Skeletal muscle satellite cell (primary cell): ENCODE measurements at regions not wholly inside any gene's neighbourhood (a gene's known extent, or its start where the extent isn't known, plus 50 kb on each side); places are given as distances from the start of the nearest gene placed in this dataset.
A peak's percentile ranks its signal among the peaks of the same experiment; 100 is the strongest.
"Not testable (repeated sequence)": the region's sequence is repeated elsewhere in the genome, so short reads cannot be mapped to it uniquely, and the experiment has no call there.

Source experiments
- H3K27me3 ChIP-seq: 2 replicates; pipeline ENCODE4 v1.7.0; 2013; ENCODE audit warnings: low read length; ENCODE audit not compliant: control insufficient read depth, insufficient read depth
- H3K36me3 ChIP-seq: 2 replicates; pipeline ENCODE4 v1.7.0; 2013; ENCODE audit warnings: mild to moderate bottlenecking, control low read depth, low read length; ENCODE audit not compliant: insufficient read depth
- H3K4me1 ChIP-seq: 2 replicates; pipeline ENCODE4 v1.7.0; 2013; ENCODE audit warnings: low read length; ENCODE audit not compliant: control insufficient read depth, insufficient read depth
- H3K4me2 ChIP-seq: 2 replicates; pipeline ENCODE4 v1.7.0; 2013; ENCODE audit warnings: mild to moderate bottlenecking, low read length
- H3K4me3 ChIP-seq: 2 replicates; pipeline ENCODE4 v1.7.0; 2013; ENCODE audit warnings: low read length
- H3K9ac ChIP-seq: 2 replicates; pipeline ENCODE4 v1.7.0; 2013; ENCODE audit warnings: mild to moderate bottlenecking, low read depth, low read length, moderate library complexity
- H3K9me3 ChIP-seq: replicated peaks from 2 replicates; pipeline ENCODE4 v1.7.0; 2013; ENCODE audit warnings: mild to moderate bottlenecking, control low read depth, low read length

- H3K9ac ChIP-seq = no peak overlapping the region
- H3K9me3 ChIP-seq = no peaks in the 10 kb centered on the region
- H3K36me3 ChIP-seq = no peaks in the 10 kb centered on the region
- no peaks in the 10 kb centered on the region for H3K27me3 ChIP-seq
- H3K4me3 ChIP-seq = peak overlapping the region; percentile 5
- H3K4me1 ChIP-seq = peaks cover 12% of the 10 kb centered on the region
- H3K4me2 ChIP-seq = peak overlapping the region; percentile 45
Measured at GRCh38 chr6:164097551-164098398, 683.3 kb downstream of the QKI start.

GRCh38 chr6:164097056-164097455 is 682.5 kb downstream of the QKI start:
- Histone ChIP-seq H3K4me1 (peaks cover 12% of the 10 kb centered on the region), H3K4me3 (no peak overlapping the region), H3K4me2 (no peak overlapping the region), H3K27me3 (no peaks in the 10 kb centered on the region), H3K9me3 (no peaks in the 10 kb centered on the region), H3K9ac (no peak overlapping the region), H3K36me3 (no peaks in the 10 kb centered on the region)

- no peak overlapping the region for H3K4me3 ChIP-seq
- H3K36me3 ChIP-seq = no peaks in the 10 kb centered on the region
- peaks cover 12% of the 10 kb centered on the region for H3K4me1 ChIP-seq
- H3K4me2 ChIP-seq = no peak overlapping the region
- H3K27me3 ChIP-seq = no peaks in the 10 kb centered on the region
- H3K9me3 ChIP-seq = no peaks in the 10 kb centered on the region
- no peak overlapping the region for H3K9ac ChIP-seq
Measured at GRCh38 chr6:164095056-164095455, 680.5 kb downstream of the QKI start.

GRCh38 chr6:164087870-164088269 is 673.4 kb downstream of the QKI start:
- H3K36me3 ChIP-seq = no peaks in the 10 kb centered on the region
- H3K9ac ChIP-seq = no peak overlapping the region
- no peaks in the 10 kb centered on the region for H3K27me3 ChIP-seq
- no peaks in the 10 kb centered on the region for H3K9me3 ChIP-seq
- H3K4me3 ChIP-seq = no peak overlapping the region
- H3K4me2 ChIP-seq = no peak overlapping the region
- peaks cover 18% of the 10 kb centered on the region for H3K4me1 ChIP-seq

GRCh38 chr6:164087211-164087610 is 672.7 kb downstream of the QKI start:
- H3K4me3 ChIP-seq = no peak overlapping the region
- no peaks in the 10 kb centered on the region for H3K27me3 ChIP-seq
- H3K4me2 ChIP-seq = no peak overlapping the region
- peaks cover 18% of the 10 kb centered on the region for H3K4me1 ChIP-seq
- no peaks in the 10 kb centered on the region for H3K36me3 ChIP-seq
- no peaks in the 10 kb centered on the region for H3K9me3 ChIP-seq
- no peak overlapping the region for H3K9ac ChIP-seq

- H3K4me3 ChIP-seq = peak overlapping the region; percentile 9
Measured at GRCh38 chr6:164086076-164086887, 671.8 kb downstream of the QKI start.

GRCh38 chr6:164085091-164086075 is 670.9 kb downstream of the QKI start:
- H3K9ac ChIP-seq = peak overlapping the region; percentile 75
- no peaks in the 10 kb centered on the region for H3K9me3 ChIP-seq
- peak overlapping the region; percentile 24 for H3K4me3 ChIP-seq
- no peaks in the 10 kb centered on the region for H3K27me3 ChIP-seq
- H3K4me1 ChIP-seq = peaks cover 18% of the 10 kb centered on the region
- H3K4me2 ChIP-seq = peak overlapping the region; percentile 72
- H3K36me3 ChIP-seq = no peaks in the 10 kb centered on the region

More at GRCh38 chr6:164086076-164086887, 671.8 kb downstream of the QKI start:
- Histone ChIP-seq H3K27me3 (no peaks in the 10 kb centered on the region), H3K9ac (peak overlapping the region; percentile 75), H3K9me3 (no peaks in the 10 kb centered on the region), H3K36me3 (no peaks in the 10 kb centered on the region), H3K4me2 (peak overlapping the region; percentile 72), H3K4me1 (peaks cover 18% of the 10 kb centered on the region)

- Histone ChIP-seq H3K36me3 (no peaks in the 10 kb centered on the region), H3K27me3 (no peaks in the 10 kb centered on the region), H3K9ac (no peak overlapping the region), H3K9me3 (no peaks in the 10 kb centered on the region), H3K4me2 (no peak overlapping the region), H3K4me3 (no peak overlapping the region), H3K4me1 (no peaks in the 10 kb centered on the region)
Measured at GRCh38 chr6:164079275-164079600, 664.7 kb downstream of the QKI start.

- Histone ChIP-seq H3K4me3 (no peak overlapping the region), H3K9ac (no peak overlapping the region), H3K4me1 (no peaks in the 10 kb centered on the region), H3K9me3 (no peaks in the 10 kb centered on the region), H3K4me2 (no peak overlapping the region), H3K36me3 (no peaks in the 10 kb centered on the region), H3K27me3 (no peaks in the 10 kb centered on the region)
Measured at GRCh38 chr6:164078532-164079274, 664.2 kb downstream of the QKI start.

- not testable (repeated sequence) for H3K4me2 ChIP-seq, H3K36me3 ChIP-seq, H3K9ac ChIP-seq, H3K27me3 ChIP-seq, H3K9me3 ChIP-seq, H3K4me1 ChIP-seq, H3K4me3 ChIP-seq
Measured at GRCh38 chr6:164076818-164077532, 662.5 kb downstream of the QKI start.
